Neural cell (in vitro differentiated cells): ENCODE measurements at regions not wholly inside any gene's neighbourhood (a gene's known extent, or its start where the extent isn't known, plus 50 kb on each side); places are given as distances from the start of the nearest gene placed in this dataset.

ENCODE experiments used
- H2AFZ ChIP-seq: fragments of 200-600, 300-800 bp; sonication (generic), shearing (Covaris generic); 2 replicates; pipeline ENCODE4 v1.6.0; 2014; ENCODE audit warnings: low read depth, mild to moderate bottlenecking, antibody characterized with exemption, low read length, moderate library complexity
- H3F3A ChIP-seq: fragments of 200-600 bp; shearing (Covaris generic); 2 replicates; pipeline ENCODE4 v1.6.1; 2016; ENCODE audit warnings: mild to moderate bottlenecking, moderate library complexity, mixed read lengths, antibody characterized with exemption, low read length; ENCODE audit not compliant: insufficient read depth, poor library complexity, severe bottlenecking
- H3K27ac ChIP-seq: fragments of 200-600, 300-800 bp; sonication (generic), shearing (Covaris generic); 2 replicates; pipeline ENCODE4 v1.5.1; 2014; ENCODE audit warnings: mild to moderate bottlenecking, low read length, moderate library complexity
- H3K27me3 ChIP-seq: fragments of 300-800, 200-600 bp; sonication (generic), shearing (Covaris generic); 2 replicates; pipeline ENCODE4 v1.6.0; 2014; ENCODE audit warnings: mild to moderate bottlenecking, low read depth, low read length, moderate library complexity; ENCODE audit not compliant: insufficient read depth
- H3K36me3 ChIP-seq: fragments of 300-800, 200-600 bp; sonication (generic), shearing (Covaris generic); 2 replicates; pipeline ENCODE4 v1.5.1; 2014; ENCODE audit warnings: mild to moderate bottlenecking, antibody characterized with exemption, low read length, moderate library complexity; ENCODE audit not compliant: insufficient read depth
- H3K4me2 ChIP-seq: fragments of 300-800, 200-600 bp; sonication (generic), shearing (Covaris generic); 2 replicates; pipeline ENCODE4 v1.6.0; 2014; ENCODE audit warnings: mild to moderate bottlenecking, low read length
- H3K4me3 ChIP-seq: fragments of 300-800, 200-600 bp; sonication (generic), shearing (Covaris generic); 2 replicates; pipeline ENCODE4 v1.5.1; 2014; ENCODE audit warnings: mild to moderate bottlenecking, low read length, moderate library complexity
- H3K79me2 ChIP-seq: fragments of 200-600 bp; shearing (Covaris generic); replicated peaks from 2 replicates; pipeline ENCODE4 v1.6.0; 2014; ENCODE audit warnings: mild to moderate bottlenecking, low read length, moderate library complexity; ENCODE audit not compliant: insufficient read depth
- H3K9ac ChIP-seq: fragments of 300-800, 200-600 bp; sonication (generic), shearing (Covaris generic); 2 replicates; pipeline ENCODE4 v1.6.1; 2016; ENCODE audit warnings: mild to moderate bottlenecking, low read length, mixed read lengths
- H3K9me2 ChIP-seq: fragments of 200-600 bp; shearing (Covaris generic); 2 replicates; pipeline ENCODE4 v1.6.1; 2016; ENCODE audit warnings: mild to moderate bottlenecking, low read length, mixed read lengths; ENCODE audit not compliant: insufficient read depth
- H3K9me3 ChIP-seq: fragments of 200-600, 300-800 bp; sonication (generic), shearing (Covaris generic); 2 replicates; pipeline ENCODE4 v1.6.1; 2016; ENCODE audit warnings: mild to moderate bottlenecking, mixed run types, low read length, moderate library complexity, mixed read lengths
- H4K20me1 ChIP-seq: fragments of 200-600 bp; shearing (Covaris generic); 2 replicates; pipeline ENCODE4 v1.6.1; 2016; ENCODE audit warnings: mild to moderate bottlenecking, mixed run types; ENCODE audit not compliant: insufficient read depth
- CTCF ChIP-seq: fragments of 450-650 bp; IDR thresholded peaks from 2 replicates; pipeline ENCODE4 v1.5.1; 2014; ENCODE audit warnings: antibody characterized with exemption, mild to moderate bottlenecking, moderate library complexity; ENCODE audit not compliant: poor library complexity, severe bottlenecking
- EP300 ChIP-seq: fragments of 450-650 bp; conservative IDR thresholded peaks from 2 replicates; pipeline ENCODE4 v1.6.1; 2014; ENCODE audit warnings: antibody characterized with exemption, mild to moderate bottlenecking, moderate library complexity; ENCODE audit not compliant: poor library complexity, severe bottlenecking
- EZH2 ChIP-seq: fragments of 200-600, 300-800 bp; shearing (Covaris generic), sonication (generic); IDR thresholded peaks from 2 replicates; pipeline ENCODE4 v1.6.1; 2014; ENCODE audit warnings: antibody characterized with exemption, low read length, borderline replicate concordance, mild to moderate bottlenecking; ENCODE audit not compliant: insufficient read depth, poor library complexity, severe bottlenecking
- MXI1 ChIP-seq: fragments of 450-650 bp; conservative IDR thresholded peaks from 2 replicates; pipeline ENCODE4 v1.6.1; 2014; ENCODE audit warnings: antibody characterized with exemption, mild to moderate bottlenecking; ENCODE audit not compliant: poor library complexity, severe bottlenecking
- POLR2AphosphoS5 ChIP-seq: IDR thresholded peaks from 2 replicates; pipeline ENCODE4 v1.6.1; 2012
- RAD21 ChIP-seq: fragments of 450-650 bp; conservative IDR thresholded peaks from 2 replicates; pipeline ENCODE4 v1.6.1; 2014; ENCODE audit warnings: antibody characterized with exemption, mild to moderate bottlenecking, moderate library complexity
- REST ChIP-seq: IDR thresholded peaks from 2 replicates; pipeline ENCODE4 v1.6.1; 2012; ENCODE audit warnings: borderline replicate concordance
- SMC3 ChIP-seq: fragments of 450-650 bp; conservative IDR thresholded peaks from 2 replicates; pipeline ENCODE4 v1.6.1; 2014; ENCODE audit warnings: antibody characterized with exemption, mild to moderate bottlenecking, moderate library complexity; ENCODE audit not compliant: poor library complexity
- TAF1 ChIP-seq: IDR thresholded peaks from 2 replicates; pipeline ENCODE4 v1.6.1; 2012; ENCODE audit warnings: low read depth

DNA sequence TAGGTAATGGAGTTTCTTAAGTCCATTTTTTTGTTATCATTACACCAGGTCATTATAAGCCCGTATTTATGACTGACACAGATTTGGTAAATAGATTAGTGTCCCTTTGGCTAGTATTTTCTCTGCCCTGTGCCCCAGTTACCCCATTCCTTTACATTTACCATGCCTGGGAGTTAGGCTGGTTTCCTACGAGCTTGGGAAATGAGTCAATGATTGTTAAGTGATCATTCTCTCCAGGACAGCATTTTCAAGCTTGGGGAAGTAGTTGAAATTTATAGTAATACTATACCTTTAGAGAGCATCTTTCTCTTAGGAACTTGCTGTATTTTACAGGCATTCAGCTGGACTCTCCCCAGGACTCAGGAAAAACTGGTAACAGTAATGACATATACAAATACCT is 573.1 kb downstream of the TLE4 start:
- H4K20me1 ChIP-seq = no peaks in the 10 kb centered on the region
- no peaks in the 10 kb centered on the region for H3K9me2 ChIP-seq
- no peaks in the 10 kb centered on the region for H3K36me3 ChIP-seq
- no peak overlapping the region for H3K27ac ChIP-seq
- H3K27me3 ChIP-seq = no peaks in the 10 kb centered on the region
- H3K9me3 ChIP-seq = no peaks in the 10 kb centered on the region
- TF ChIP-seq POLR2AphosphoS5 (no peak), SMC3 (no peak), MXI1 (no peak), REST (no peak), EP300 (no peak), EZH2 (no peak), RAD21 (no peak), CTCF (no peak), TAF1 (no peak)
- no peaks in the 10 kb centered on the region for H3K79me2 ChIP-seq
- no peak overlapping the region for H3K9ac ChIP-seq
- H3K4me2 ChIP-seq = no peak overlapping the region
- no peak overlapping the region for H3K4me3 ChIP-seq
- H2AFZ ChIP-seq = no peak overlapping the region
- no peaks in the 10 kb centered on the region for H3F3A ChIP-seq

DNA sequence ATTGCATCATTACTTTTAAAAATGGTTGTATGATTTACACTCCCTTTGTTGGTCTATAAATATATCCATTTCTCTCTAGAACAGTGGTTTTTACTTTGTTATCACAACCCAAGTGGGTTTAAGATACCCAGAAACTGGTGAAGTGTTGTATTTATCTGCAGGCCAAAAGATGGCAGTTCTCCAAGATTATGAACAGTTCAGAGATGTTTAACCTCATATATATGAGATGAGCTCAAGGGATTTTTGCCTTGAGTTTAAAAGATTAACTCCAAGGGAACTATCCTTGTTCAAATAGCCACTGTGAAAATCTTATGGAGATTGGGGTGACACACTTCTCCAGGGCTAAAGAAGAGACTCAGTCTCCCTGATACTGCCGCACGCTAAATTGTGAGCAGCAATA is 572.6 kb downstream of the TLE4 start:
- Histone ChIP-seq H3K9me2 (no peaks in the 10 kb centered on the region), H3K9me3 (no peaks in the 10 kb centered on the region), H3K27ac (no peak overlapping the region), H3F3A (no peaks in the 10 kb centered on the region), H3K4me3 (no peak overlapping the region), H3K9ac (no peak overlapping the region), H3K79me2 (no peaks in the 10 kb centered on the region), H3K4me2 (no peak overlapping the region), H3K36me3 (no peaks in the 10 kb centered on the region), H2AFZ (no peak overlapping the region), H4K20me1 (no peaks in the 10 kb centered on the region), H3K27me3 (no peaks in the 10 kb centered on the region)
- no peak for TF ChIP-seq SMC3
- TF ChIP-seq REST = no peak
- no peak for TF ChIP-seq MXI1
- TF ChIP-seq POLR2AphosphoS5 = no peak
- TF ChIP-seq EZH2 = no peak
- no peak for TF ChIP-seq EP300
- TF ChIP-seq TAF1 = no peak
- no peak for TF ChIP-seq RAD21
- no peak for TF ChIP-seq CTCF
